HG02884 (cell line): ENCODE measurements at regions not wholly inside any gene's neighbourhood (a gene's known extent, or its start where the extent isn't known, plus 50 kb on each side); places are given as distances from the start of the nearest gene placed in this dataset.

ENCODE experiments used
- ATAC-seq: cut with Tn5 transposase; IDR thresholded peaks from one replicate; pipeline ENCODE4 v1.9.1; 2021; ENCODE audit warnings: mild to moderate bottlenecking, moderate library complexity; ENCODE audit not compliant: unreplicated experiment

DNA sequence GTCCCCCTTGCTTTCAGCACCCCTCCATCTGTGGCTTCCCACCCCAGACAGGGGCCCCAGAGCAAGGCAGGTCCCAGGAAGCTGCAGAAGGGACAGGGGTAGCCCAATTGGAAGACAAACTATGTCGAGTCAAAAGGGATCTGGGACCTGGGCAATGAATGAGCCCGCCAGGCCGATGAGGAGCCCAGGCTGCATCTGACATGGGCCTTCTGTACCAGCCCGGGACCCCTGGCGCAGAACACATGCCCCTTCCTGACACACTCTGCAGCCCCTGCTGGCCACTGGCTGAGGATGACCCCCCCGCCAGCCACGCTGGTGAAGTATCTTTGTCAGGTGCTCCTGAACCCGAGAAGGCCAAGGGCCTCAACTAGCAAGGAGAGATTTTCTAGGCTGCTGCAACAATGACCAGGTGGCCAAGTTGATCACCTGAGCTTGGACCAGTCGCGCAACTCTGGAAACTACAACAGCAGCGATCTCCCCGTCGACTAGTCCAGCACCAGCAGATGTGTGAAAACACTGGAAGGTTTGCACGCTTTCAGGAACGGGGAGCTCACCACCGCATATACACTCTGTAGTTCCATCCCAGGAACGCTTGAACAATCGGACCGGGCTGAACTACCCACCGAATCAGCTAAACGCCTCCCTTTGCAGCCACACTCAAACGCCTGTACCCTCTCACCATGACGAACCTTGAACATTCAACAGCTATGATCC is 119.0 kb downstream of the NCOR2 start:
- no peak for ATAC-seq

GRCh38 chr12:124446364-124446763 is 121.0 kb downstream of the NCOR2 start:
- no peak for ATAC-seq

GRCh38 chr12:124445826-124446225 is 121.6 kb downstream of the NCOR2 start:
- ATAC-seq, result no peak

GRCh38 chr12:124445121-124445718 is 122.2 kb downstream of the NCOR2 start:
- ATAC-seq, result no peak

DNA sequence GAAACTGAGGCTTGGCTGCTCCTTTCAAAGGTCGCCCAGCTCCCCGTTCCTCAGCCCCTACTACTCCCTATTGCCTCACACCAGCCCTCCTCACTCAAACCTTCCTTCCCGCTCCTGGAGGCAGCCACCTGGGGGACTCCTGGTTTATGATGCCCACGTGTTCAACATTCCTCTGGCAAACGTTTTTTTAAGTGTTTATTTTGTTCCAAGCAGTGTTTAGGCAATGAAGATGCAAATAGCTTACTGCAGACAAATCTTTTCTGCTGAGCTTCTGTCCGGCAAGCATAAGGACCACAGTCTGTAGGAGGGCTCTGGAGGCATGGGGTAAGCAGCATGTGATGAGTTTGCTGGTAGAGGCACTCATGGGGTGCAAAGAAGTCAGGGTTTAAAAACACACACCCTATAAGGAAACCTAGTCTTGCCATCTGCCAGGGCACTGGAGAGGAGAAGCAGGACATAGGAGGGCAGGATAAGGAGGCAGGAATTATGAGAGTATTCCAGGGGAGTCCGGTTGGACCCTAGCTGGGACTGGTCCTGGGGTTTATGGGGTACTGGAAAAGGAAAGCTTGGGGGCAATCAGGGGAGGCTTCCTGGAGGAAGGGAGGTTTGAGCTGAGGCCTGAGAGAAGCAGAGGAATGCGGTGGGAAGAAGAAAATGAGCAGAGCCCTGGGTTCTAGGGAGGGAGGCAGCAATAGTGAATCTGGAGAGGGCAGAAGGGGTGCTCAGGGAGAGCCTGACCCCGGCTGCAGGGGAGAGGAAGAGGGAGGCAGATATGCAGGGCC is 123.3 kb downstream of the NCOR2 start:
- ATAC-seq, result no peak

- no peak for ATAC-seq
Observed at GRCh38 chr12:124442772-124443445, 124.5 kb downstream of the NCOR2 start.

DNA sequence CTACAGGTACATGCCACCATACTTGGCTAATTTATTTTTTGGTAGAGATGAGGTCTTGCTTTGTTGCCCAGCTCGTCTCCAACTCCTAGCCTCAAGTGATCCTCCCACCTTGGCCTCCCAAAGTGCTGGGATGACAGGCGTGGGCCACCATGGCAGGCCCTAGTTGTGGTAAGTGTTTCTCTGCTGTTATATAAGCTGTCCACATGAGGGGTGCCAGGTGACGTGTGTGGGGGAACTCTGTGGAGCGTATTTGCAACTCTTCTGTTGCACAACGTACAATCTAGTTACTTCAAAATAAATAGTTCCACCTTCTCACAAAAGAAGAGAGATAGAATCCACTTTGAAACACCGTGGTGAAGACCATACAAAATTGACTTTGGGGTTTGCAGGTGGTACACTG is 125.1 kb downstream of the NCOR2 start:
- no peak for ATAC-seq

GRCh38 chr12:124441443-124442194 is 125.8 kb downstream of the NCOR2 start:
- no peak for ATAC-seq

GRCh38 chr12:124440841-124441381 is 126.5 kb downstream of the NCOR2 start:
- ATAC-seq, result no peak

- no peak for ATAC-seq
Observed at GRCh38 chr12:124440031-124440626, 127.3 kb downstream of the NCOR2 start.

- no peak for ATAC-seq
Observed at GRCh38 chr12:124438437-124439056, 128.9 kb downstream of the NCOR2 start.

DNA sequence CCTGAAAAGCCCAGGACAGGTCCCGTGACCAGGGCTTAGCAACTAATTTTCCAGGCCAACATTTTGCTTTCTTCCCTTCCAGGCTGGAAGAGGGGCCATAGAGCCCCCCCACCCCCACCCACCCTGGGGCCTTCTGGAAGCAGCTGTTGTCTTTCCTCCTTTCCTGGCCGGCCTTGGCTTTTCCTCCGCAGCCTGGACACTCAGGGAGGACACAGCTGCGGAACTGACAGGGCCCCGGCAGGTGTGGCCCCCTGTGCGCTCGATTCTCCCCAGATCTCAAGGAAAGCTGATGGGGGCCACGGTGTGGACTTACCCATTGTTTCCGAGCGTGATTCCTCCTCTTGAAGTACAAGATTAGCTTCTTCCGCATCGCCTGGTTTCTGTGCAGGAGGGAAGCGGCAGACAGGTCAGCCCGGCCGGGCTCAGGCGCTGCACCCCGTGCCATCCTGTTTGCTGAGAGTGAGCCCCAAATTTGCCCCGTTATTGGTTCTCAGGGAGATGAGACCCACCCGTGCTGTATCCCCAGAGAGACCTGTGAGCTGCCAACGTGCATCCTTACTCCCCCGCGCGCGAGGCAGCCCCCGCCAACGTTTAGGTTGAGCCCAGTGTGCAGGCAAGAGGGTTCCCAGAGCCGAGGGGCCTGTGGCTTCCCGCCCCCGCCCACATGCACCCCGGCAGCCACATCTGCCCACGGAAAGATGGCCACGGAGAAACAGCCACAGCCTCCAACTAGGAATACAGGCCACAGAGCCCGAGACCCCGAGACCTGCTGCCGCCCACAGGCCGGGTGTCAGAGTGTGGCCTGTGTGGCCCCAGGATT is 129.6 kb downstream of the NCOR2 start:
- no peak for ATAC-seq

- no peak for ATAC-seq
Observed at GRCh38 chr12:124437121-124437520, 130.3 kb downstream of the NCOR2 start.

DNA sequence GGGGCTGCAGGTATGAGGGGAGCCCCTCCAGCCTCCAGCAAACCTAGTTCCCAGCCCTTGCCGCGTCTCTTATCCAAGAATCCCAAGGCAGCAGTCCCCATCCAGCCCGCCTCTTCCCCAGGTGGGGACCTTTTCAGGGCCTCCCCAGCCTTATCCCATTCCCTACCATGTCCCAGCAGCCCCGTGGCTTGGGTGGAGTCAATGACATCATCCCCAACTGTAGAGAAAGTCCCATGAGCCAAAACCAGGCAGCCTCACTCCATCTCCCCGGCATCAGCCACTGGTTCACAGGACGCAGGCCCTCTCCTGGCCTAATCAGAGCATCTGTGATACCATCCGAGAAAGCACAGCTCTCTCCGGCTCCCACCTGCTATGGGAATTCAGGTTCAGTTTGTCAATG is 131.0 kb downstream of the NCOR2 start:
- ATAC-seq, result no peak

DNA sequence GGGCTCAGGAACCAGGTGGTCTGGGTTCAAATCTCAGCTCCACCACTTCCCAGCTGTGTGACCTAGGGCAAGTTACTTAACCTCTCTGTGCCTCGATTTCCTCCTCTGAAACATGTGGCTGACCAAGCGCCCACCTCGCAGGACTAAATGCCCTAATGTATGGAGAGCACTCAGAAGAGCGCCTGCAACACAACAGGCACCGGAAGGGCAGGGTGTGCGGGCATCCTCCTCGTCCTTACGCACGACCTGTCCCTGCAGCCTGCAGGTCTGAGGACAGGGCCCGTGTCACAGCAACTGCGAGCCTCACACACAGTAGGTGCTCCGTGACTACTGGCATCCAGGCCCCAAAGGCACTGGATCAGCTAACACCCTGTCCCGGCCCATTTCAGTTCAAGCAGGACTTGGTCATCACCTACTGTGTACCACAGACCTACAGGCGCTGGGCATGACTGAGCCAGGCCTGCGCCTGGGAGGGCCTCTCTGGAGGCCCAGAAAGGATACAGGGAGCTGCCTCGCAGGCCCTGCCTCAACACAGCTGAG is 131.5 kb downstream of the NCOR2 start:
- no peak for ATAC-seq

DNA sequence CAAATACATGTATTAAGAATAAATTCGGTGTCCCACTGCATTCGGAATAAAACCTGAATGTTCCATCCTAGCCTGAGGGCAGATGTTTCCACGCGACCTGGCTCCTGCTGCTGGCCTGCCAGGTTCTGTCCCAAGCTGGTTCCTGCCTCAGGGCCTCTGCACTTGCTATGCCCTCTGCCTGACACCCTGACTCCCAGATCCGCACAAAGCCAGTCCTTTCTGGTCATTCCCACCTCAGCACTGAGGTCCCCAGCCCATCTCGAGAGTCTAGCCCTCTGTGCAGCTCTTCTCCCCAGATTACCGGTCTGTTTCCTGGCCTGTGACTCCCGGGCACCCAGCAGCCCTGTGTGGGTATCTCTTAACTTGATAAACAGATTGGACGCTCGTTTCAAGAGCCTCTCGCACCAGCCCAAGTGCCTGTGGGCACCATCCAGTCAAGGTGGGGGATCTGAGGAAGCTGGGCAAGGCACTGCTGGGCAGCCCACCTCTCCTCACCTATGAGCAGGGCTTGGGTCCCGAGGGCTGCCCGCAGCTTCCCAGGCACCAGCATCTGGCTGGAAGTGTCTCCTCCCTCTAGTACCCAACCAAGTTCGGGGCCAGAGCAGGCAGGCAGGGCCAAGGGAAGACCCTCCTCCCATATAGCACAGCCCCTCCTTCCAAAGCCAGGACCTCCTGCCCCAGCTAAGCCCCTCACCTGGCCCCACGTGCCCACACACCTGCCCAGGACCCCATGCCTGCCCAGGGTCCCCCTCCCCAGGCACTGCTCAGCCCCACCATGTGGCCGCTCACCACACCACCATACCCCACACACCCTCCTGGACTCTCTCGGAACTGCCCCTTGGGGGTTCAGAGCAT is 132.2 kb downstream of the NCOR2 start:
- ATAC-seq, result no peak

- no peak for ATAC-seq
Observed at GRCh38 chr12:124434354-124434753, 133.1 kb downstream of the NCOR2 start.

GRCh38 chr12:124433879-124434278 is 133.5 kb downstream of the NCOR2 start:
- ATAC-seq, result no peak
